Heart left ventricle (tissue), 16 donors: ENCODE measurements at regions not wholly inside any gene's neighbourhood (a gene's known extent, or its start where the extent isn't known, plus 50 kb on each side); places are given as distances from the start of the nearest gene placed in this dataset.

ENCODE experiments used
- ATAC-seq, 4 donors: fragments of 200-7000 bp; cut with Tn5 transposase; one replicate each; pipeline ENCODE4 v1.9.1; 2020 to 2022; ENCODE audit warnings: moderate library complexity in 4 of 4, mild to moderate bottlenecking in 3 of 4, moderate number of reproducible peaks in 1 of 4
- DNase-seq, 5 donors: peaks; one replicate each; pipeline ENCODE4 v3.0.0-alpha.2; 2020
- H3K27ac ChIP-seq, 12 donors: fragments of 200-600 bp; sonication (generic) in 4 of 12; one replicate each; pipeline versions ENCODE4 v1.5.0 to v1.8.0; 2016 to 2022; ENCODE audit warnings: mild to moderate bottlenecking in 2 of 12
- H3K27me3 ChIP-seq, 9 donors: fragments of 200-600 bp; sonication (generic) in 2 of 9; one replicate each; pipeline versions ENCODE4 v1.5.1 to v1.8.0; 2016 to 2022; ENCODE audit warnings: mild to moderate bottlenecking in 3 of 9
- H3K36me3 ChIP-seq, 9 donors: fragments of 200-600 bp; sonication (generic) in 2 of 9; one replicate each; pipeline versions ENCODE4 v1.5.0 to v1.8.0; 2018 to 2022; ENCODE audit warnings: mild to moderate bottlenecking in 2 of 9
- H3K4me1 ChIP-seq, 12 donors: fragments of 200-600 bp; sonication (generic) in 4 of 12; one replicate each; pipeline versions ENCODE4 v1.5.0 to v1.8.0; 2016 to 2022; ENCODE audit warnings: mild to moderate bottlenecking in 3 of 12
- H3K4me3 ChIP-seq, 12 donors: fragments of 200-600 bp; sonication (generic) in 4 of 12; one replicate each; pipeline versions ENCODE4 v1.5.0 to v1.8.0; 2017 to 2022; ENCODE audit warnings: mild to moderate bottlenecking in 9 of 12, moderate library complexity in 4 of 12
- H3K9me3 ChIP-seq, 12 donors: fragments of 200-600 bp; sonication (generic) in 4 of 12; one replicate each; pipeline versions ENCODE4 v1.5.0 to v1.8.0; 2016 to 2022; ENCODE audit warnings: mild to moderate bottlenecking in 1 of 12
- CTCF ChIP-seq, 12 donors: fragments of 200-600 bp; sonication (generic) in 4 of 12; IDR thresholded peaks; one replicate each; pipeline versions ENCODE4 v1.5.0 to v1.8.0; 2018 to 2022; ENCODE audit warnings: antibody characterized with exemption in 12 of 12, mild to moderate bottlenecking in 5 of 12
- POLR2A ChIP-seq, 2 donors: fragments of 450-650 bp; IDR thresholded peaks; one replicate each; pipeline ENCODE4 v1.6.1; 2017; ENCODE audit warnings: antibody characterized with exemption in 2 of 2, mild to moderate bottlenecking in 2 of 2, moderate library complexity in 2 of 2
- WGBS, 4 donors: extraction: QIAGEN DNeasy Blood & Tissue Kit in 2 of 4; methylation state at CpG; one replicate each; pipeline versions ENCODE4 v1.1.5 to v1.1.7; 2013 to 2018; 5-methylcytosine and 5-hydroxymethylcytosine counted together
- intact Hi-C, 10 donors: fragments of 100-400 bp; cut with DNase I; formaldehyde crosslinking; loops; one replicate each; pipeline versions ENCODE4 v1.11.1 to v1.14.2; 2022
- donor health status: ischemic (EF 13 %, LVEDD 7.1; RV severe dilation, severe dysfunction).
- donor health status: healthy with polysubstance abuse.
- donor health status: DM: no; HTN: yes; CAD: no.
- donor health status: DM: no; HTN: no; CAD: no.
- donor health status: ischemic (EF 25% LVEDD 6.9; RV normal size, moderate dysfunction).
- donor health status: ischemic (EF 25% LVEDD 5.7; RV mildly dilated, moderate dysfunction).
- donor health status: healthy.
- donor health status: DM: yes; HTN: yes; CAD: no.
- donor health status: ischemic (EF 35%, LVEDD 5.7; RV mildly dilated, moderate dysfunction).
- donor health status: nonischemic (EF 11% LVEDD 7.7; RV severe dilation, severe dysfunction).
- donor health status: DM: yes; HTN: yes; CAD: no.
- donor health status: PGD.
- donor health status: ischemic (EF 29% LVEDD 5.4; RV normal size, mild dysfunction).
- donor health status: nonischemic (EF 23%, LVEDD 6.1; RV moderate dilation, normal function).

- DNase-seq: no peak
- Histone ChIP-seq H3K9me3 (no peaks in the 10 kb centered on the region), H3K27ac (no peak overlapping the region), H3K4me1 (no peaks in the 10 kb centered on the region), H3K4me3 (no peak overlapping the region), H3K36me3 (no peaks in the 10 kb centered on the region), H3K27me3 (peaks cover 0 to 17% (median 0%) of the 10 kb centered on the region in 9 donors)
- intact Hi-C loops: no loop called here
- ATAC-seq: no peak
- TF ChIP-seq POLR2A (IDR thresholded peaks at IDR 0.05): no peak
- TF ChIP-seq CTCF (IDR thresholded peaks at IDR 0.05): no peak
- WGBS, 4 donors: 90 to 93% (median 92%) methylated on average over 8 of the region's 8 CpGs
Observed at GRCh38 chr2:16129716-16130540, 189.6 kb downstream of the MYCN start.

- Histone ChIP-seq H3K27ac (no peak overlapping the region), H3K9me3 (no peaks in the 10 kb centered on the region), H3K4me1 (no peaks in the 10 kb centered on the region), H3K27me3 (peaks cover 0 to 21% (median 0%) of the 10 kb centered on the region in 9 donors), H3K4me3 (no peak overlapping the region), H3K36me3 (no peaks in the 10 kb centered on the region)
- DNase-seq (no peak), ATAC-seq (no peak)
- TF ChIP-seq CTCF (IDR thresholded peaks at IDR 0.05): no peak
- TF ChIP-seq POLR2A (IDR thresholded peaks at IDR 0.05): no peak
- intact Hi-C loops: no loop called here
- 84 to 92% (median 86%) methylated on average over 13 of the region's 13 CpGs for WGBS, 4 donors
Observed at GRCh38 chr2:16128746-16129610, 188.6 kb downstream of the MYCN start.

GRCh38 chr2:16127958-16128357 is 187.6 kb downstream of the MYCN start:
- TF ChIP-seq POLR2A (IDR thresholded peaks at IDR 0.05) (no peak), CTCF (IDR thresholded peaks at IDR 0.05) (no peak)
- H3K4me3 ChIP-seq: no peak overlapping the region
- ATAC-seq (no peak), DNase-seq (no peak)
- H3K4me1 ChIP-seq: no peaks in the 10 kb centered on the region
- intact Hi-C loops: no loop called here
- H3K9me3 ChIP-seq: no peaks in the 10 kb centered on the region
- peaks cover 0 to 21% (median 0%) of the 10 kb centered on the region in 9 donors for H3K27me3 ChIP-seq
- WGBS, 4 donors: 49 to 73% (median 65%) methylated on average over 8 of the region's 8 CpGs
- H3K36me3 ChIP-seq: no peaks in the 10 kb centered on the region
- H3K27ac ChIP-seq: no peak overlapping the region

GRCh38 chr2:16127276-16127940 is 187.1 kb downstream of the MYCN start:
- no peaks in the 10 kb centered on the region for H3K36me3 ChIP-seq
- intact Hi-C loops: no loop called here
- H3K27ac ChIP-seq: no peak overlapping the region
- H3K27me3 ChIP-seq: peaks cover 0 to 21% (median 0%) of the 10 kb centered on the region in 9 donors
- no peak for DNase-seq
- H3K4me3 ChIP-seq: no peak overlapping the region
- ATAC-seq: no peak
- TF ChIP-seq POLR2A (IDR thresholded peaks at IDR 0.05) (no peak), CTCF (IDR thresholded peaks at IDR 0.05) (no peak)
- no peaks in the 10 kb centered on the region for H3K9me3 ChIP-seq
- no peaks in the 10 kb centered on the region for H3K4me1 ChIP-seq
- 90 to 93% (median 91%) methylated on average over 10 of the region's 10 CpGs for WGBS, 4 donors
